H9 (cell line): ENCODE measurements at regions not wholly inside any gene's neighbourhood (a gene's known extent, or its start where the extent isn't known, plus 50 kb on each side); places are given as distances from the start of the nearest gene placed in this dataset.

ENCODE experiments used
- DNase-seq: peaks from one replicate; pipeline ENCODE4 v3.0.0-alpha.2; 2017
- H2AFZ ChIP-seq: one replicate; pipeline ENCODE4 v1.6.1; 2013; ENCODE audit warnings: mild to moderate bottlenecking, low read length, control low read depth, moderate library complexity
- H2AK5ac ChIP-seq: 2 replicates; pipeline ENCODE4 v1.6.1; 2013; ENCODE audit warnings: low read length, control low read depth, mixed read lengths; ENCODE audit not compliant: insufficient read length
- H2BK120ac ChIP-seq: one replicate; pipeline ENCODE4 v1.6.1; 2013; ENCODE audit warnings: low read depth, mild to moderate bottlenecking, low read length, control low read depth, inconsistent platforms; ENCODE audit not compliant: poor library complexity, severe bottlenecking
- H2BK12ac ChIP-seq: 2 replicates; pipeline ENCODE4 v1.6.1; 2013; ENCODE audit warnings: low read length, control low read depth, mixed read lengths, low read depth; ENCODE audit not compliant: insufficient read length
- H2BK15ac ChIP-seq: 2 replicates; pipeline ENCODE4 v1.6.1; 2013; ENCODE audit warnings: low read depth, low read length, control low read depth
- H2BK20ac ChIP-seq: one replicate; pipeline ENCODE4 v1.6.1; 2013; ENCODE audit warnings: low read depth, mild to moderate bottlenecking, low read length, control low read depth, inconsistent platforms; ENCODE audit not compliant: poor library complexity, severe bottlenecking
- H2BK5ac ChIP-seq: 2 replicates; pipeline ENCODE4 v1.6.1; 2013; ENCODE audit warnings: low read length, control low read depth, mixed read lengths; ENCODE audit not compliant: insufficient read length
- H3K14ac ChIP-seq: 2 replicates; pipeline ENCODE4 v1.6.1; 2013; ENCODE audit warnings: low read length, control low read depth; ENCODE audit not compliant: insufficient read depth
- H3K18ac ChIP-seq: 2 replicates; pipeline ENCODE4 v1.6.1; 2013; ENCODE audit warnings: low read depth, mild to moderate bottlenecking, mixed read lengths, low read length, control low read depth; ENCODE audit not compliant: insufficient read length
- H3K23ac ChIP-seq: 2 replicates; pipeline ENCODE4 v1.6.1; 2013; ENCODE audit warnings: low read length, control low read depth, mixed read lengths, low read depth; ENCODE audit not compliant: insufficient read length
- H3K23me2 ChIP-seq: 2 replicates; pipeline ENCODE4 v1.6.1; 2013; ENCODE audit warnings: low read depth, mild to moderate bottlenecking, mixed read lengths, low read length, control low read depth; ENCODE audit not compliant: insufficient read length, poor library complexity, severe bottlenecking
- H3K27ac ChIP-seq: 2 replicates; pipeline ENCODE4 v1.5.1; 2013; ENCODE audit warnings: low read length, control low read depth, mixed read lengths, low read depth; ENCODE audit not compliant: insufficient read length
- H3K27me3 ChIP-seq: 2 replicates; pipeline ENCODE4 v1.6.1; 2013; ENCODE audit warnings: low read length, control low read depth, inconsistent platforms; ENCODE audit not compliant: insufficient read depth
- H3K4ac ChIP-seq: 2 replicates; pipeline ENCODE4 v1.6.1; 2013; ENCODE audit warnings: low read depth, mild to moderate bottlenecking, control low read depth, inconsistent platforms, low read length, moderate library complexity
- H3K4me1 ChIP-seq: 2 replicates; pipeline ENCODE4 v1.6.1; 2013; ENCODE audit warnings: low read length, control low read depth, inconsistent platforms; ENCODE audit not compliant: insufficient read depth
- H3K4me2 ChIP-seq: 2 replicates; pipeline ENCODE4 v1.6.1; 2013; ENCODE audit warnings: low read length, control low read depth, mixed read lengths; ENCODE audit not compliant: insufficient read length, insufficient read depth
- H3K56ac ChIP-seq: 2 replicates; pipeline ENCODE4 v1.6.1; 2013; ENCODE audit warnings: low read depth, mild to moderate bottlenecking, mixed read lengths, low read length, control low read depth; ENCODE audit not compliant: insufficient read length
- H3K79me1 ChIP-seq: 2 replicates; pipeline ENCODE4 v1.6.1; 2013; ENCODE audit warnings: low read depth, mild to moderate bottlenecking, moderate library complexity, low read length, control low read depth, inconsistent platforms; ENCODE audit not compliant: insufficient read depth, poor library complexity, severe bottlenecking
- H3K79me2 ChIP-seq: 2 replicates; pipeline ENCODE4 v1.6.1; 2013; ENCODE audit warnings: low read length, control low read depth, inconsistent platforms; ENCODE audit not compliant: insufficient read depth
- H3K9ac ChIP-seq: 2 replicates; pipeline ENCODE4 v1.6.1; 2013; ENCODE audit warnings: low read length, control low read depth, mixed read lengths; ENCODE audit not compliant: insufficient read length; ENCODE audit errors: extremely low read depth
- H3K9me3 ChIP-seq: one replicate; pipeline ENCODE4 v1.6.1; 2013; ENCODE audit warnings: low read depth, low read length, inconsistent platforms; ENCODE audit not compliant: control insufficient read depth
- H3T11ph ChIP-seq: one replicate; pipeline ENCODE4 v1.6.1; 2013; ENCODE audit warnings: mild to moderate bottlenecking, low read length, control low read depth, inconsistent platforms
- H4K20me1 ChIP-seq: one replicate; pipeline ENCODE4 v1.6.1; 2013; ENCODE audit not compliant: control insufficient read depth, insufficient read length, insufficient read depth
- H4K5ac ChIP-seq: 2 replicates; pipeline ENCODE4 v1.6.1; 2013; ENCODE audit warnings: low read depth, mild to moderate bottlenecking, mixed read lengths, low read length, control low read depth; ENCODE audit not compliant: insufficient read length
- H4K8ac ChIP-seq: replicated peaks from 2 replicates; pipeline ENCODE4 v1.6.1; 2013; ENCODE audit warnings: low read length, control low read depth, mixed read lengths, low read depth; ENCODE audit not compliant: insufficient read length
- H4K91ac ChIP-seq: 2 replicates; pipeline ENCODE4 v1.6.1; 2013; ENCODE audit warnings: low read depth, mild to moderate bottlenecking, moderate library complexity, mixed read lengths, low read length, control low read depth; ENCODE audit not compliant: insufficient read length
- H3K27ac Mint-ChIP-seq, 3 experiments: 2 replicates in 2 of 3; 3 replicates in 1 of 3; pipeline ENCODE4 v1.8.0; 2020 to 2021; ENCODE audit warnings: mixed read lengths in 3 of 3, mild to moderate bottlenecking in 1 of 3, moderate library complexity in 1 of 3
- H3K27me3 Mint-ChIP-seq: 2 replicates; pipeline ENCODE4 v1.8.0; 2021; ENCODE audit warnings: low read depth, mild to moderate bottlenecking, moderate library complexity, mixed read lengths
- H3K36me3 Mint-ChIP-seq, 3 experiments: 2 replicates in 2 of 3; 3 replicates in 1 of 3; pipeline ENCODE4 v1.8.0; 2020 to 2021; ENCODE audit warnings: low read depth in 3 of 3, mixed read lengths in 3 of 3; ENCODE audit not compliant: insufficient read depth in 1 of 3
- H3K4me1 Mint-ChIP-seq, 2 experiments: 2 replicates each; pipeline ENCODE4 v1.8.0; 2020; ENCODE audit warnings: mixed read lengths in 2 of 2
- H3K4me3 Mint-ChIP-seq, 2 experiments: 2 replicates in 1 of 2; 3 replicates in 1 of 2; pipeline ENCODE4 v1.8.0; 2020 to 2021; ENCODE audit warnings: mild to moderate bottlenecking in 2 of 2, mixed read lengths in 2 of 2, moderate library complexity in 1 of 2
- H3K9me3 Mint-ChIP-seq, 2 experiments: 2 replicates in 1 of 2; 3 replicates in 1 of 2; pipeline ENCODE4 v1.8.0; 2020; ENCODE audit warnings: mild to moderate bottlenecking in 2 of 2, mixed read lengths in 2 of 2, moderate library complexity in 1 of 2
- CTCF ChIP-seq: fragments of 200-600 bp; sonication (generic); conservative IDR thresholded peaks from 3 replicates; pipeline ENCODE4 v1.8.0; 2021; ENCODE audit warnings: antibody characterized with exemption, mild to moderate bottlenecking

GRCh38 chr4:100023800-100024199 lies 73.7 kb upstream of the H2AZ1 start:
- no peak overlapping the region for H4K5ac ChIP-seq
- H3K23ac ChIP-seq = no peak overlapping the region
- no peak overlapping the region for H2BK12ac ChIP-seq
- no peak overlapping the region for H3K27ac ChIP-seq
- no peak for TF ChIP-seq CTCF
- Mint-ChIP-seq H3K27ac (no peak overlapping the region), H3K9me3 (peaks cover 5 to 13% of the 10 kb centered on the region in 2 experiments; a peak in 4 of 5 replicates), H3K4me3 (no peak overlapping the region), H3K27me3 (no peaks in the 10 kb centered on the region), H3K36me3 (peaks cover 2 to 15% (median 4%) of the 10 kb centered on the region in 3 experiments; a peak in 4 of 7 replicates), H3K4me1 (peaks cover 10% of the 10 kb centered on the region in 2 experiments)
- no peak overlapping the region for H3K4me2 ChIP-seq
- no peak overlapping the region for H4K8ac ChIP-seq
- H2BK20ac ChIP-seq = no peak overlapping the region
- no peak overlapping the region for H2BK5ac ChIP-seq
- H2AK5ac ChIP-seq = no peak overlapping the region
- H3K9ac ChIP-seq = no peak overlapping the region
- no peak overlapping the region for H3T11ph ChIP-seq
- H2BK15ac ChIP-seq = no peak overlapping the region
- H3K27me3 ChIP-seq = no peaks in the 10 kb centered on the region
- H3K4me1 ChIP-seq = 0 out of 2 replicates have a peak, but pooled peaks cover 3% of the 10 kb centered on the region
- H3K79me1 ChIP-seq = no peaks in the 10 kb centered on the region
- no peak overlapping the region for H2BK120ac ChIP-seq
- H4K91ac ChIP-seq = no peak overlapping the region
- H2AFZ ChIP-seq = no peak overlapping the region
- no peak overlapping the region for H3K4ac ChIP-seq
- no peaks in the 10 kb centered on the region for H4K20me1 ChIP-seq
- DNase-seq = no peak
- H3K14ac ChIP-seq = no peak overlapping the region
- no peaks in the 10 kb centered on the region for H3K23me2 ChIP-seq
- H3K56ac ChIP-seq = no peak overlapping the region
- H3K79me2 ChIP-seq = no peaks in the 10 kb centered on the region
- no peaks in the 10 kb centered on the region for H3K9me3 ChIP-seq
- H3K18ac ChIP-seq = no peak overlapping the region
